Central memory CD8-positive, alpha-beta T cell (primary cell): ENCODE measurements at regions not wholly inside any gene's neighbourhood (a gene's known extent, or its start where the extent isn't known, plus 50 kb on each side); places are given as distances from the start of the nearest gene placed in this dataset.

Experiments used
- ATAC-seq: fragments of 150-1000 bp; cut with Tn5 transposase; replicated peaks from 2 replicates; pipeline ENCODE4 v1.10.0; 2022; ENCODE audit warnings: mild to moderate bottlenecking, moderate FRiP score, moderate number of reproducible peaks; ENCODE audit not compliant: poor library complexity, severe bottlenecking; ENCODE audit errors: extremely low read depth
- DNase-seq, 2 donors: peaks; one replicate each; pipeline ENCODE4 v3.0.0; 2021; ENCODE audit warnings: low spot score in 2 of 2
- H3K27ac Mint-ChIP-seq: one replicate; pipeline ENCODE4 v1.8.0; 2022; ENCODE audit warnings: low read depth, mild to moderate bottlenecking, moderate library complexity, mixed read lengths
- H3K27me3 Mint-ChIP-seq: one replicate; pipeline ENCODE4 v1.8.0; 2022; ENCODE audit warnings: mixed read lengths
- H3K36me3 Mint-ChIP-seq: one replicate; pipeline ENCODE4 v1.8.0; 2022; ENCODE audit warnings: mild to moderate bottlenecking, moderate library complexity, mixed read lengths; ENCODE audit not compliant: insufficient read depth
- H3K4me1 Mint-ChIP-seq: one replicate; pipeline ENCODE4 v1.8.0; 2022; ENCODE audit warnings: mixed read lengths
- H3K4me3 Mint-ChIP-seq: one replicate; pipeline ENCODE4 v1.8.0; 2022; ENCODE audit warnings: mild to moderate bottlenecking, moderate library complexity, mixed read lengths
- H3K9me3 Mint-ChIP-seq: one replicate; pipeline ENCODE4 v1.8.0; 2022; ENCODE audit warnings: mixed read lengths

- Mint-ChIP-seq H3K9me3 (no peaks in the 10 kb centered on the region), H3K36me3 (peaks cover 3% of the 10 kb centered on the region), H3K4me3 (no peak overlapping the region)
Observed at GRCh38 chr15:93422476-93422875, 333.5 kb upstream of the RGMA start.

GRCh38 chr15:93420477-93420876 lies 331.5 kb upstream of the RGMA start:
- no peak for ATAC-seq
- peaks cover 10% of the 10 kb centered on the region for H3K27me3 Mint-ChIP-seq
- peaks cover 3% of the 10 kb centered on the region for H3K36me3 Mint-ChIP-seq
- H3K4me1 Mint-ChIP-seq = no peaks in the 10 kb centered on the region
- no peak overlapping the region for H3K27ac Mint-ChIP-seq
- no peaks in the 10 kb centered on the region for H3K9me3 Mint-ChIP-seq
- H3K4me3 Mint-ChIP-seq = no peak overlapping the region
- no peak for DNase-seq

More at GRCh38 chr15:93422476-93422875, 333.5 kb upstream of the RGMA start:
- ATAC-seq (no peak), DNase-seq (no peak)
- H3K27ac Mint-ChIP-seq = no peak overlapping the region
- peaks cover 17% of the 10 kb centered on the region for H3K27me3 Mint-ChIP-seq
- no peaks in the 10 kb centered on the region for H3K4me1 Mint-ChIP-seq

GRCh38 chr15:93420050-93420452 lies 331.0 kb upstream of the RGMA start:
- DNase-seq = no peak
- Mint-ChIP-seq H3K9me3 (no peaks in the 10 kb centered on the region), H3K27ac (no peak overlapping the region), H3K27me3 (peaks cover 10% of the 10 kb centered on the region), H3K4me1 (no peaks in the 10 kb centered on the region), H3K36me3 (peaks cover 3% of the 10 kb centered on the region), H3K4me3 (no peak overlapping the region)
- no peak for ATAC-seq

GRCh38 chr15:93418566-93418965 lies 329.6 kb upstream of the RGMA start:
- Mint-ChIP-seq H3K4me1 (no peaks in the 10 kb centered on the region), H3K36me3 (peaks cover 3% of the 10 kb centered on the region), H3K4me3 (no peak overlapping the region), H3K27me3 (peaks cover 25% of the 10 kb centered on the region), H3K9me3 (no peaks in the 10 kb centered on the region), H3K27ac (no peak overlapping the region)
- no peak for ATAC-seq
- DNase-seq = no peak

GRCh38 chr15:93417631-93418030 lies 328.6 kb upstream of the RGMA start:
- H3K27me3 Mint-ChIP-seq = peaks cover 32% of the 10 kb centered on the region
- no peaks in the 10 kb centered on the region for H3K4me1 Mint-ChIP-seq
- ATAC-seq = no peak
- no peak overlapping the region for H3K4me3 Mint-ChIP-seq
- peaks cover 3% of the 10 kb centered on the region for H3K36me3 Mint-ChIP-seq
- H3K9me3 Mint-ChIP-seq = no peaks in the 10 kb centered on the region
- no peak for DNase-seq
- no peak overlapping the region for H3K27ac Mint-ChIP-seq

GRCh38 chr15:93417156-93417555 lies 328.1 kb upstream of the RGMA start:
- ATAC-seq = no peak
- Mint-ChIP-seq H3K4me1 (no peaks in the 10 kb centered on the region), H3K9me3 (no peaks in the 10 kb centered on the region), H3K36me3 (peaks cover 3% of the 10 kb centered on the region), H3K4me3 (no peak overlapping the region), H3K27ac (no peak overlapping the region), H3K27me3 (peaks cover 36% of the 10 kb centered on the region)
- DNase-seq = no peak

- H3K4me3 Mint-ChIP-seq = no peak overlapping the region
- peaks cover 3% of the 10 kb centered on the region for H3K36me3 Mint-ChIP-seq
- no peaks in the 10 kb centered on the region for H3K9me3 Mint-ChIP-seq
- no peaks in the 10 kb centered on the region for H3K4me1 Mint-ChIP-seq
- H3K27ac Mint-ChIP-seq = no peak overlapping the region
- no peak for DNase-seq
- ATAC-seq = no peak
- peaks cover 52% of the 10 kb centered on the region for H3K27me3 Mint-ChIP-seq
Observed at GRCh38 chr15:93415576-93415975, 326.6 kb upstream of the RGMA start.

GRCh38 chr15:93414576-93415231 lies 325.7 kb upstream of the RGMA start:
- ATAC-seq (no peak), DNase-seq (no peak)
- no peak overlapping the region for H3K27ac Mint-ChIP-seq
- H3K9me3 Mint-ChIP-seq = no peaks in the 10 kb centered on the region
- H3K4me1 Mint-ChIP-seq = no peaks in the 10 kb centered on the region
- no peaks in the 10 kb centered on the region for H3K36me3 Mint-ChIP-seq
- peaks cover 53% of the 10 kb centered on the region for H3K27me3 Mint-ChIP-seq
- H3K4me3 Mint-ChIP-seq = no peak overlapping the region

- DNase-seq = no peak
- Mint-ChIP-seq H3K27ac (no peak overlapping the region), H3K9me3 (no peaks in the 10 kb centered on the region), H3K4me3 (no peak overlapping the region), H3K27me3 (peaks cover 53% of the 10 kb centered on the region), H3K4me1 (no peaks in the 10 kb centered on the region), H3K36me3 (no peaks in the 10 kb centered on the region)
- ATAC-seq = no peak
Observed at GRCh38 chr15:93413745-93414144, 324.7 kb upstream of the RGMA start.

GRCh38 chr15:93399121-93399520 lies 310.1 kb upstream of the RGMA start:
- Mint-ChIP-seq H3K27ac (no peak overlapping the region), H3K9me3 (no peaks in the 10 kb centered on the region)

GRCh38 chr15:93389211-93389610 lies 300.2 kb upstream of the RGMA start:
- Mint-ChIP-seq H3K27ac (no peak overlapping the region), H3K36me3 (peaks cover 2% of the 10 kb centered on the region), H3K27me3 (peaks cover 16% of the 10 kb centered on the region), H3K9me3 (no peaks in the 10 kb centered on the region), H3K4me3 (no peak overlapping the region), H3K4me1 (no peaks in the 10 kb centered on the region)
- ATAC-seq (no peak), DNase-seq (no peak)

More at GRCh38 chr15:93399121-93399520, 310.1 kb upstream of the RGMA start:
- H3K36me3 Mint-ChIP-seq = no peaks in the 10 kb centered on the region
- ATAC-seq = no peak
- no peak overlapping the region for H3K4me3 Mint-ChIP-seq
- no peaks in the 10 kb centered on the region for H3K4me1 Mint-ChIP-seq
- no peak for DNase-seq
- H3K27me3 Mint-ChIP-seq = peaks cover 75% of the 10 kb centered on the region

GRCh38 chr15:93384886-93385285 lies 295.9 kb upstream of the RGMA start:
- no peak for DNase-seq
- Mint-ChIP-seq H3K27me3 (peaks cover 25% of the 10 kb centered on the region), H3K4me3 (no peak overlapping the region), H3K36me3 (no peaks in the 10 kb centered on the region), H3K4me1 (no peaks in the 10 kb centered on the region), H3K9me3 (no peaks in the 10 kb centered on the region), H3K27ac (no peak overlapping the region)
- ATAC-seq = no peak

GRCh38 chr15:93382200-93382820 lies 293.3 kb upstream of the RGMA start:
- Mint-ChIP-seq H3K27me3 (peaks cover 26% of the 10 kb centered on the region), H3K27ac (no peak overlapping the region), H3K4me3 (no peak overlapping the region), H3K4me1 (no peaks in the 10 kb centered on the region), H3K36me3 (no peaks in the 10 kb centered on the region), H3K9me3 (no peaks in the 10 kb centered on the region)
- ATAC-seq = no peak
- DNase-seq = no peak
